Epithelial cell of esophagus (primary cell): ENCODE measurements at regions not wholly inside any gene's neighbourhood (a gene's known extent, or its start where the extent isn't known, plus 50 kb on each side); places are given as distances from the start of the nearest gene placed in this dataset.

Experiments used
- DNase-seq: peaks from one replicate; pipeline ENCODE4 v3.0.0; 2010; ENCODE audit warnings: low read depth
- H3K4me3 ChIP-seq: 2 replicates; pipeline ENCODE4 v1.5.1; 2011; ENCODE audit warnings: mild to moderate bottlenecking, low read length, control low read depth
- CTCF ChIP-seq: IDR thresholded peaks from 2 replicates; pipeline ENCODE4 v1.5.1; 2011; ENCODE audit warnings: low read depth, mild to moderate bottlenecking, low read length, control low read depth, inconsistent platforms; ENCODE audit not compliant: insufficient read depth; ENCODE audit errors: missing control alignments

DNA sequence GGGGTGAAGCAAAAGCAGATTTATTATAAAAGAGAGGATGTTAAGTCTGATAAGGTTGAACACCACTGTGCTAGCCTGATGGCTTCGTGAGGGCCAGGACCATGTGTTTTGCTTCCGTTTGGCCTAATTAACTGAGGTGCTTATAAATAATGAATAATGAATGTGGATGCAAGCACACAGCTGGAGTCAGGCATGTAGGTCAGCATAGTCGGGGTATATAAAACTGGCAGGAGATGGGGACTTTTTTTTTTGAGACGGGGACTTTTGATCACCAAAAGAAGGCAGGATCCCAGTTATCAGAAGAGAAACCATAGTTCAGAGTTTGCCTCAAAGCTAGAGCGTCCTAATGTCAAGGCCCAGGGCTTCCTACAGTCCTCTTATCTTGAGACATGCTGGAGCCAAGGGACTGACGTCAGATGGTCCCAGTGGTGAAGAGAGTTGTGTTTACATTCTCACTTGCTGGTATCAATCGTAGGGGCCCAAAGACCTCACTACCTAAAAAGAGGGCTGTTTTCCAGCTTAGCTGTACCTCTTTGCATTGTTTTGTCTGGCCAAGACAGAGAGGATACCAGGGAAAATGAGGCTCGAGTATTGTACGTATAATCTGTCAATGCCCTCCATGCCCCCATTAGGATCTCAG is 50.4 kb downstream of the RTL9 start:
- no peak for DNase-seq
- no peak overlapping the region for H3K4me3 ChIP-seq
- TF ChIP-seq CTCF, result no peak

DNA sequence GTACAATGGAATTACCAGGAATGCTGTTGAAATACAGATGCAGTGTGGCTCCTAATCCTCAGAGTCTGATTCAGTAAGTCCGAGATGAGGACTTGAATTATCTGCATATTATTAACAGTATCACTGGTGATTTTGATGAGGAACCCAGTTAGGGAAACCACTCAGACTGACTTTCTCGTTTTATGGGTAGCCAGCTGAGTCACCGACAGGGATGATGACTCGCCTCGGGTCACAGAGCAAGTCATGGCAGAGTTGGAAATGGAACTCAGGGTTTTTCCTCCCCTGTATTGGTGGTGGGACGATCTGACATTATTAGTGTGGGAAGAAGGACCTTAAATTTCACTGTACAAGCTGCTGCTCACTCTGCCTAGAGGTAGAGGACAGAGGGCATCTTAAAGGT is 51.3 kb downstream of the RTL9 start:
- no peak for TF ChIP-seq CTCF
- peak; percentile 82 for DNase-seq
- no peak overlapping the region for H3K4me3 ChIP-seq

DNA sequence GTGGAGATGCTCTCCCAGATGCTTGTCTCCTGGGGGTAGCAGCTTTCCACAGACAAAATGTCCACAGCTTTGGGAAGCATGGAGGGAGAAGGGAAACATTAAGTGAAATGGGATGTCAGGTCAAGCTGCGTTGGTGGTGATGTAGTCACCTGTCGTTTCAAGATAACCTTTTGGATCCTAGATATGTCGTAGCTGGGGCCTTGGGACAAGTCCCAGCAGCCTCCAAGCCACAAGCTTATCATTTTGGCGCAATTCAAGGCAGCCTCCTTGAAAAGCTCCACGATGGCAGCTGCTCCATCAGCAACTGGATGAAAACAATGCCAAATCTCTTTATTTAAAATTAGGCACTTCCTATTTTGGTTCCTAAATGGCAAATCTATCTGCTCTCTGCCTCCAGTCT is 52.0 kb downstream of the RTL9 start:
- no peak overlapping the region for H3K4me3 ChIP-seq
- no peak for TF ChIP-seq CTCF
- DNase-seq, result no peak

DNA sequence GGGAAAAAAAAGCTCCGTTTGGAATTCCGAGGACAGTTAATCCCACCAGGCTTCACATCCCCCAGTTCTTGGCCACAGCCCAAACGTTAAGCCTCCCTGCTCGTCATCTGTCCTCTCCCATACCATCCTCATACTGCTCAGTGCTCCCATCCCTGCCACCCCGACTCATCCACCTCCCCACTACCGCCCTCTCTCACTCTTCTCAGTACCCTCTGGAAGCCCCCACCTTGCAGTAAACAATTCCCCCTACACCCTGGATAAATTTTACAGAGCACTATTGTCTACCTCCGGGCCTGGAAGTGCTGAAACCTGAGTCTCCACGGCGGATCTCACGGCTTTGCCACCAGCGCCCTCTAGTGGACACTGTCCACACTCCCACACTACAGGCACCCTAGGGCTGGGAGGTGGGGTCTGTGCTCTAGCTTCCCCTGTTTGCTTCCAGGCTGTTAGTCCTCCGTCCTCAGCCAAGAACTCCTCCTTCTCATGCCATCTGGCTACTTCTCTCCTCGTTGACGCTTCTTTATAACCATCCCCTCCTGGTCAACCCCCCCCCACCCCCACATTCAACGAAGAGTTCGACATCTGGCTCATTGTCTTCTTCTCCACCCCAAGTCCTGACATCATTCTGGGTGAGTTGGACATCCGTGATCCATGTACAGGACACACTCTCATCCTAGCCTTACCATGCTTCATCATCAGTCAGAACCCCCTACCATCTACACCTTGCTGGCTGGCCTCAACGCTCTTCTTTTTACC is 54.5 kb downstream of the RTL9 start:
- peak; percentile 79 for TF ChIP-seq CTCF
- H3K4me3 ChIP-seq, result no peak overlapping the region
- peak; percentile 62 for DNase-seq

GRCh38 chrX:110413727-110414124 is 55.1 kb downstream of the RTL9 start:
- TF ChIP-seq CTCF, result no peak
- H3K4me3 ChIP-seq, result no peak overlapping the region
- no peak for DNase-seq

GRCh38 chrX:110414273-110414672 is 55.6 kb downstream of the RTL9 start:
- DNase-seq, result no peak
- no peak for TF ChIP-seq CTCF
- H3K4me3 ChIP-seq, result no peak overlapping the region
